ENCODE measurements at regions not wholly inside any gene's neighbourhood (a gene's known extent, or its start where the extent isn't known, plus 50 kb on each side); places are given as distances from the start of the nearest gene placed in this dataset.
A peak's percentile ranks its signal among the peaks of the same experiment; 100 is the strongest.
"Not testable (repeated sequence)": the region's sequence is repeated elsewhere in the genome, so short reads cannot be mapped to it uniquely, and the experiment has no call there.

- DNase-seq, result not testable (repeated sequence)
These were observed 161.8 kb upstream of the PTPN20 start for GRCh38 chr10:46749470-46749869.

GRCh38 chr10:46753763-46754162, 157.5 kb upstream of the PTPN20 start:
- not testable (repeated sequence) for DNase-seq

DNA sequence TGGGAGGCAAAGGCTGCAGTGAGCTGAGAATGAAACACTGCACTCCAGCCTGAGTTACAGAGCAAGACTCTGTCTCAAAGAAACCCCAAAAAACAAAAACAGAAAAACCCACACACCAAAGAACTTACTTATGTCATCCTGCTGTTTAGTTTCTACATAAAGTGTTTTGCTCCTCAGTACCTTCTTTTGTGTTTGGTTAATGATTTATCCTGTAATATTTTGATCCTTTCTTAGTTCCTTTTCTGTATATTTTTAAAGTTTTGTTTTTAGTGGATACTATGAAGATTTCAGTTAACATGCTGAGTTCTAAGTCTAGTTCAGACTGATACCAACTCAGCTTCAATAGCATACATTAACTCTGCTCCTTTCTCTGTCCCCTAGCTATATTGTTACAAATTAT, 149.8 kb upstream of the PTPN20 start:
- DNase-seq, result not testable (repeated sequence)

DNA sequence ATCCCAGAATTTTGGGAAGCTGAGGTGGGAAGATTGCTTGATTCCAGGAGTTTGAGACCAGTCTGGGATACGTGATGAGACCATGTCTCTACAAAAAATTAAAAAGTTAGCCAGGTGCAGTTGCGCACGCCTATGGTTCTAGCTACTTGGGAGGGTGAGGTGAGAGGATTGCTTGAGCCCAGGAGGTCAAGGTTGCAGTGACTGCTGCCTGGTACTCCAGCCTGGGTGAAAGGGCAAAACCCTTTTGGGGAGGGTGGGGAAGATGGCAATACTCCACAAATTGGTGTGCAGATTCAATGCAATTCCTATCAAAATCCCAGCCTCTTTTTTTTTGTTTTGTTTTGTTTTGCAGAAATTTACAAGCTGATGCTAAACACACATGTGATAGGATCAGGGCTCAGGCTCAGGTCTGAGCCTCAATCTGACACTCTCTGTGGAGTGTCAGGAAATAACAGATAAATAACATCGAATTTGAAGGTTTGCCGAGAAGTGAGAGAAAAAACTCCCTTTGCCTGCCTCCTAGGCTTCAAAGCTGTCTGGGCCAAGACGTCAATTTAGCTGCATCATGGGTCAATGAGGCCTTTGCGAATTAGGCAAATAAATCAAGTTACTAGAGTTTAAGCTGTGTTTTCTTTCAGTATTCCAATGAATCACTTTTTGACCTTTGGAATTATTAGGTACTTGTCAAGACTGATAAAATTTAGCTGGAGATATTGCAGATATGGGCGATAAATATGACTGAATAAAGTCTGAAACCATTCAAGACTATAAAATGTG, 142.5 kb upstream of the PTPN20 start:
- DNase-seq, result not testable (repeated sequence)

DNA sequence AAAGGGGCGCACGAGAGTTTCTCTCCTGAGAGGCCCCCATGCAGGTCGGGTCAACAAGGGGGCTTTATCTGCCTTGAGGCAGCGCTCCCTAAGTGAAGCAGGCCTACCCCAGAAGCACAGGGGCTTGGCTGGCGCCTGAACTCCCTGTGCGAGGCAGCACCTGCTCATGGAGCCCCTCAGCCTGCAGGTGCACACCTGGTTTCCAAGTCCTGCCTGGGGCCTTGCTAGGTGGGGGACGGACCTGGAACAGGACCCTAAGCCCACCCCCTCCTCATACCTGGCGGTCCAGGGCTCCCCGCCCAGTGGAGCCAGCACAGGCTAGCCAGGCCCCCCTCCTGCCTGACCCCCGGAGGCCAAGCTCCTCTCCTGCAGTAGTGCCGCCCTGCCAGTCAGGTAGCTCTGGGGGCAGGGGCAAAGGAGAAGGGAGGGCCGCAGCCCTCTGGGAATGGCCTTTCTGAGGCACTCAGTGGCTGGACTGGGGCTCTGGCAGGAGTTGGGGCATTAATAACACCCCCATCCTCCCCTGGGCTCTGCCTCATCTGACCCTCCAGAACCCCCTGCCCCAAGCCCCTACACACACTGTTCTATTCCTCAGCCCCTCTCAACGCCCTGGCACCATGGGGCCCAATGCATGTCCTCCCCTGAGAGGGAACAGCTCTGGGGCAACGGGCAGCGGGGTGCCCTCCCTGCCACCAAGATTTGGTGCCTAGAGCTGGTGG, 137.9 kb upstream of the PTPN20 start:
- not testable (repeated sequence) for DNase-seq

DNA sequence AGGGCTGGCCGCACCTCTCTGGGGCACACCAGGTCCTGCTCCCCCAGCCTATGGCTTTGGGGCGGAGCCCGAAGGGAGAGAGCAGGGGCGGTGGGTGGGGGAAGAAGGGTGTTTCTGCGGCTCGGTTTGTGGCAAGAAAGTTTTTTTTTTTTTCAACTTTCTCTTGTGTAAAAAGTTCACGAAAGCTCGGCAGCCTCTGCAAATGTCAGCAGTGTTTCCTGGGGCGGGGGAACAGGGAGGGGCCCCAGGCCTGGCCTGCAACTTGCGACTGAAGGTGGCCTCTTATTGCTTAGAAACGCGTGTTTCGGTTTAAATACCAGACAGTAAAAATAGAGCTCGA, 137.4 kb upstream of the PTPN20 start:
- peak; percentile 4 for DNase-seq

GRCh38 chr10:46774366-46774765, 136.9 kb upstream of the PTPN20 start:
- not testable (repeated sequence) for DNase-seq

DNA sequence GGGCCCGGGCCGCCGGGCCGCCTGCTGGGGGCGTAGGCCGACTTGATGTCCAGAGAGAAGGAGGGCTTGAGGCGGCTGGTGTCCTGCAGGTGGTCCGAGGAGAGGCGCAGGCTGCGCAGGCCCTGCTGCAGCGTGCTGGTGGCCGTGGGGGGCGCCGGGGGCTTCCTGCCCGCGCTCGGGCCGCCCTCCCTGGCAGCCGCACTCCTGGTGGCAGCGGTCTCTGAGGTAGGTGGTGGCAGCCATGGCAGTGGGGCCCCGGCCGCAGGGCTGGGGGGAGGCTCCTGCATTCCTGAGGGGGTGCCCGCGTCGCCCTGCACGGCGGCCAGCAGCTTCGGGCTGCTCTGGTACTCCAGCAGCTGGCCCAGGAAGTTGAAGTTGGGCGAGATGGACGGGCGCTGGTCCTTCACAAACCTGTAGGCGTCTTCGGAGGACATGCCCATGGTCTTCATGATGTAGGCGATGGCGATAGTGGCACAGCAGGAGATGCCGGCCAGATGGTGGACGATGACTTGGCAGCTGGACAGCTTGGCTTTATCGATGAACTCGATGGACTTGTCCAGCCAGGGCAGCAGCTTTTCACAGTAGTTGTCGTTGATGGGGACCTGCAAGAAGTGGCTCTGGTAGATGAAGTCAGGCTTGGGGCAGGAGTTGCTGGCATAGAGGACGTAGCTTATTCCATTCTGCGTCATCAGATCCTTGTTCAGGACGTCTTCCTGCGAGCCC, 136.1 kb upstream of the PTPN20 start:
- DNase-seq, result not testable (repeated sequence)

- DNase-seq, result not testable (repeated sequence)
These were observed 135.6 kb upstream of the PTPN20 start for GRCh38 chr10:46775668-46776059.

GRCh38 chr10:46779571-46779970, 131.7 kb upstream of the PTPN20 start:
- DNase-seq, result not testable (repeated sequence)

- not testable (repeated sequence) for DNase-seq
These were observed 131.1 kb upstream of the PTPN20 start for GRCh38 chr10:46780164-46780563.

GRCh38 chr10:46781001-46781400, 130.2 kb upstream of the PTPN20 start:
- DNase-seq, result not testable (repeated sequence)

DNA sequence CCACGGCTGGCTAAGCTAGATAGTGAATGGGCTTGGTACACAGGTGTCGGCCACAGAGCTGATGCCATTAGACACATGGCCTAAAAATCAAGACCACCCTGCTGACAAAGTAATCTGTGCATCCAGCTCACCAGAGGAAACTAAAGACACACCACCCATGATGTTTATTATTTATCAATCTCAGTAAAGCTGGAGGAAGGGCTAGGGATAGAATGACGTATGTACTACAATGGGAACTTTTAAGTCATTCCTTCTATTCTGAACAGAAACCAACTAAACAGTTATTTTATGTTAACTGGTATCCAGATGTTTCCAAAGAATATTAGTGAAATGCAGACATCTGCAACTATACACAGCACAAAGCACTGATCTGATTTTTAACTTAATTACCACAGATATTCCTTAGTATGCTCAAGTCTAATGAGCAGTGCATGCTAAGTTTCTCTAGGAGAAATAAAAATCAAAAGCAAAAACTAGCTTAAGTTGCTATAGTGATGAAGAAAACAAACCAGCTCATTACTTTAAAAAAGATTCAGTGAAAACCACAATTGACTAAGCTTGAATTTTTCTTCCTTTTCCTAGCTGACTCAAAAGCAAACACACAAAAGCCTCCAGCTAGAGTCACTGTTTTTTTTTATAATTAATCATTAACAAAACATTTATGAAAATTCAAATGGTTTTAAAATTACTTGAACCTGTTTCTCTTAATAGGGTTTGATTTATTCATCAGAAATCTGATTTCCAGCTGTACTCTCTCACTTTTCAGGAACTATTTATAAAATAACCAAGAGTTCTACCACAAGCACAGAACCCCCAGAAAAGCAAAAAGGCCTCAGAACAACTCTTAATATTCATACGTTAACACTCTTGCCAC, 129.0 kb upstream of the PTPN20 start:
- DNase-seq, result not testable (repeated sequence)

- DNase-seq, result not testable (repeated sequence)
These were observed 126.6 kb upstream of the PTPN20 start for GRCh38 chr10:46784665-46785064.

DNA sequence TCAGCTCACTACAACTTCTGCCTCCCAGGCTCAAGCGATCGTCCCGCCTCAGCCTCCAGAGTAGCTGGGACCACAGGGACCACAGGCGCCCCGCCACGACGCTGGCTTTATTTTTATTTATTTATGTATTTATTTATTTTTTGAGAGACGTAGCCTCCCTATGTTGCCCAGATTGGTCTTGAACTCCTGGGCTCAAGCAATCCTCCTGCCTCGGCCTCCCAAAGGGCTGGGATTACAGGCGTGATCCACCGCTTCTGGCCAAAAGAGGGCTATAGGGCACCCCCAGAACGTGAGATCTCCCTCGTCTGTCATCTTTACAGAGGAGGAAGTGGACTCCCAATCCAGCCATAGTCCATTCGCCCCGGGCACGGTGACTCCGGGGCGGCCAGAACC, 125.1 kb upstream of the PTPN20 start:
- peak; percentile 4 for DNase-seq

- DNase-seq, result peak; percentile 71
These were observed 124.5 kb upstream of the PTPN20 start for GRCh38 chr10:46786518-46787320.

DNA sequence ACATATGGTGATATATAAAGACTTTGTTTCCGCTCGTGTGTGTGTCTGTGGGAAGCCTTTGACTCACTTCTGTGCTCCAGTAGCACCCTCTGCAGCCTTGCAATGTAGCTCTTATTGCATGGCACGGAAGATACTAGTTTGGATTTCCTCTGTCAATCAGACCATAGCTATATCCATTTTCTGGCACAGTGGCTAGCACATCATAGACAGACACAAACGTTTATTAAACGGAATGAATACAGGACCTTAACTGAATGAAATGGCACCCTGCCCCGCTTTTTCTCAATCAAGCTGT, 124.0 kb upstream of the PTPN20 start:
- peak; percentile 17 for DNase-seq

- DNase-seq, result not testable (repeated sequence)
These were observed 118.4 kb upstream of the PTPN20 start for GRCh38 chr10:46792657-46793357.

- not testable (repeated sequence) for DNase-seq
These were observed 114.9 kb upstream of the PTPN20 start for GRCh38 chr10:46796351-46796750.

DNA sequence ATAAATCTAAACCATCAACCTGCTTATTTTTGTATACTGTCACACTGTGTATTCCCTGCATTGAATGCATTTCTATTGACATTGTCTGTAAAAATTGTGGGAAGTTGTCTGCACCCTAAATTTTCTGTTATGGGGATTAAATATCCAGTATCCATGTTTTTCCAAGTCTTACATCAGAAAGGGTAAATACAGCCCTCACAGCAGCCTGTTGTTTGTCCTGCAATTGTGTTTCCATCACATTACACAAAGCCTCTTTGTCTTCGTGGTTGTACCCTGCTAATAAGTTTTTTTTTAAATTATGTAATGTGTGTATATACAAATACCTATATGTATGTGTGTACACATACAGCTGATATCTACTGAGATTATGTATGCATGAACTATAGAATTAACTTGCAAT, 109.2 kb upstream of the PTPN20 start:
- DNase-seq, result not testable (repeated sequence)

GRCh38 chr10:46803082-46803481, 108.1 kb upstream of the PTPN20 start:
- DNase-seq, result not testable (repeated sequence)
